H1 (cell line): ENCODE measurements at regions not wholly inside any gene's neighbourhood (a gene's known extent, or its start where the extent isn't known, plus 50 kb on each side); places are given as distances from the start of the nearest gene placed in this dataset.

Experiments
- CTCF ChIA-PET: fragments of 300-600 bp; sonication (Branson Sonifier 250); formaldehyde crosslinking; loops from one replicate; lab custom pipeline; 2021; ENCODE audit not compliant: partially characterized antibody; lab: Charles Lee
- POLR2A ChIA-PET: fragments of 300-600 bp; sonication (Branson Sonifier 250); formaldehyde crosslinking; loops from one replicate; lab custom pipeline; 2021; ENCODE audit warnings: inconsistent platforms; ENCODE audit not compliant: partially characterized antibody; lab: Charles Lee
- DNase-seq, 2 experiments: peaks; one replicate each; pipeline versions ENCODE4 v3.0.0 to v3.0.0-alpha.2; 2010 to 2022; ENCODE audit warnings: low spot score in 2 of 2, low read depth in 1 of 2, mixed read lengths in 1 of 2
- FAIRE-seq: peaks from 2 replicates; lab custom pipeline; 2011; peaks lifted over from hg19 to GRCh38; lab: Jason Lieb, UNC
- H2AFZ ChIP-seq: 2 replicates; pipeline ENCODE4 v1.8.1; 2012; ENCODE audit warnings: low read length, inconsistent platforms
- H2AK5ac ChIP-seq: 2 replicates; pipeline ENCODE4 v1.6.1; 2013; ENCODE audit warnings: low read depth, low read length
- H2BK120ac ChIP-seq: replicated peaks from 2 replicates; pipeline ENCODE3; 2013; ENCODE audit warnings: low read depth, low read length, inconsistent platforms
- H2BK12ac ChIP-seq: 2 replicates; pipeline ENCODE4 v1.6.1; 2013; ENCODE audit warnings: low read depth, low read length
- H2BK15ac ChIP-seq: 2 replicates; pipeline ENCODE4 v1.6.1; 2013; ENCODE audit warnings: low read length
- H2BK20ac ChIP-seq: 2 replicates; pipeline ENCODE4 v1.6.1; 2013; ENCODE audit warnings: low read length
- H2BK5ac ChIP-seq: 2 replicates; pipeline ENCODE4 v1.6.1; 2013; ENCODE audit warnings: low read depth, low read length
- H3K14ac ChIP-seq: 2 replicates; pipeline ENCODE4 v1.6.1; 2013; ENCODE audit warnings: inconsistent platforms; ENCODE audit not compliant: insufficient read length
- H3K18ac ChIP-seq: 2 replicates; pipeline ENCODE4 v1.6.1; 2013; ENCODE audit warnings: low read length; ENCODE audit errors: extremely low read depth
- H3K23ac ChIP-seq: 2 replicates; pipeline ENCODE4 v1.6.1; 2013; ENCODE audit warnings: inconsistent platforms; ENCODE audit not compliant: insufficient read length
- H3K23me2 ChIP-seq: 2 replicates; pipeline ENCODE4 v1.6.1; 2013; ENCODE audit warnings: low read depth, low read length
- H3K27ac ChIP-seq: 2 replicates; pipeline ENCODE4 v1.6.1; 2011; ENCODE audit warnings: low read depth, low read length, inconsistent platforms
- H3K27me3 ChIP-seq, 4 experiments: replicated peaks in 1 of 4; 1 replicate in 1 of 4; 2 replicates in 3 of 4; pipeline versions ENCODE4 v1.6.1 to v1.8.1; 2011 to 2013; ENCODE audit warnings: low read length in 3 of 4, mild to moderate bottlenecking in 3 of 4, inconsistent platforms in 2 of 4, mixed read lengths in 2 of 4, moderate library complexity in 1 of 4; ENCODE audit not compliant: control insufficient read depth in 3 of 4, insufficient read depth in 3 of 4; ENCODE audit errors: extremely low read depth in 1 of 4
- H3K36me3 ChIP-seq, 4 experiments: 2 replicates each; pipeline versions ENCODE4 v1.6.1 to v1.8.1; 2011 to 2013; ENCODE audit warnings: mild to moderate bottlenecking in 4 of 4, low read length in 3 of 4, moderate library complexity in 2 of 4, control low read depth in 1 of 4, inconsistent platforms in 1 of 4; ENCODE audit not compliant: insufficient read depth in 4 of 4, control insufficient read depth in 2 of 4
- H3K4ac ChIP-seq: replicated peaks from 2 replicates; pipeline ENCODE3; 2013; ENCODE audit warnings: low read length, low read depth, mixed read lengths, inconsistent platforms; ENCODE audit not compliant: insufficient read length
- H3K4me1 ChIP-seq, 4 experiments: replicated peaks in 1 of 4; 1 replicate in 1 of 4; 2 replicates in 3 of 4; pipeline versions ENCODE4 v1.6.1 to v1.8.1; 2011 to 2013; ENCODE audit warnings: low read length in 3 of 4, inconsistent platforms in 2 of 4, mixed read lengths in 1 of 4; ENCODE audit not compliant: insufficient read depth in 4 of 4, control insufficient read depth in 3 of 4
- H3K4me2 ChIP-seq, 2 experiments: 2 replicates each; pipeline versions ENCODE4 v1.6.1 to v1.8.1; 2011 to 2013; ENCODE audit warnings: low read depth in 2 of 2, low read length in 2 of 2, control low read depth in 1 of 2, inconsistent platforms in 1 of 2, mild to moderate bottlenecking in 1 of 2; ENCODE audit not compliant: insufficient read depth in 1 of 2
- H3K4me3 ChIP-seq, 4 experiments: fragments of 200-600, 300-600 bp in 1 of 4; sonication (generic), shearing (Covaris generic), sonication (Bioruptor Twin) in 1 of 4; 2 replicates each; pipeline versions ENCODE4 v1.5.1 to v1.8.1; 2011 to 2016; ENCODE audit warnings: low read length in 4 of 4, low read depth in 3 of 4, control low read depth in 2 of 4, inconsistent platforms in 2 of 4, mild to moderate bottlenecking in 2 of 4, mixed read lengths in 1 of 4, moderate library complexity in 1 of 4; ENCODE audit not compliant: insufficient read depth in 2 of 4; ENCODE audit errors: extremely low read depth in 1 of 4
- H3K56ac ChIP-seq: replicated peaks from 2 replicates; pipeline ENCODE3; 2013; ENCODE audit warnings: low read depth, mild to moderate bottlenecking, mixed read lengths, low read length, inconsistent platforms; ENCODE audit not compliant: insufficient read length
- H3K79me1 ChIP-seq: 2 replicates; pipeline ENCODE4 v1.6.1; 2013; ENCODE audit warnings: low read depth, low read length, control low read depth
- H3K79me2 ChIP-seq, 2 experiments: 2 replicates each; pipeline versions ENCODE4 v1.6.1 to v1.8.1; 2012 to 2013; ENCODE audit warnings: low read length in 2 of 2, mild to moderate bottlenecking in 2 of 2, inconsistent platforms in 1 of 2; ENCODE audit not compliant: insufficient read depth in 2 of 2, control insufficient read depth in 1 of 2
- H3K9ac ChIP-seq, 4 experiments: replicated peaks in 1 of 4; 1 replicate in 1 of 4; 2 replicates in 3 of 4; pipeline versions ENCODE4 v1.6.1 to v1.8.1; 2011 to 2013; ENCODE audit warnings: low read depth in 3 of 4, low read length in 3 of 4, control low read depth in 2 of 4, mild to moderate bottlenecking in 2 of 4, moderate library complexity in 2 of 4, inconsistent platforms in 1 of 4; ENCODE audit errors: extremely low read depth in 1 of 4
- H3K9me3 ChIP-seq, 2 experiments: 2 replicates each; pipeline versions ENCODE4 v1.6.1 to v1.8.1; 2012 to 2013; ENCODE audit warnings: mild to moderate bottlenecking in 2 of 2, moderate library complexity in 2 of 2, control low read depth in 1 of 2, inconsistent platforms in 1 of 2, low read depth in 1 of 2, low read length in 1 of 2, mixed read lengths in 1 of 2; ENCODE audit not compliant: insufficient read depth in 2 of 2
- H4K20me1 ChIP-seq, 2 experiments: replicated peaks in 1 of 2; 2 replicates each; pipeline versions ENCODE3 to v1.8.1; 2011 to 2013; ENCODE audit warnings: inconsistent platforms in 2 of 2, low read length in 2 of 2, mild to moderate bottlenecking in 1 of 2; ENCODE audit not compliant: insufficient read depth in 2 of 2, control insufficient read depth in 1 of 2
- H4K5ac ChIP-seq: 2 replicates; pipeline ENCODE4 v1.6.1; 2013; ENCODE audit warnings: low read length, low read depth, mixed read lengths, inconsistent platforms; ENCODE audit not compliant: insufficient read length
- H4K8ac ChIP-seq: 2 replicates; pipeline ENCODE4 v1.8.0; 2013; ENCODE audit warnings: mild to moderate bottlenecking, moderate library complexity, low read length, inconsistent platforms; ENCODE audit not compliant: insufficient read depth; ENCODE audit errors: extremely low read depth
- H4K91ac ChIP-seq: replicated peaks from 2 replicates; pipeline ENCODE3; 2013; ENCODE audit warnings: low read length, mixed read lengths, inconsistent platforms; ENCODE audit not compliant: insufficient read length
- CBX8 ChIP-seq: fragments of 300-800, 300-1000 bp; sonication (generic); IDR thresholded peaks from 2 replicates; pipeline ENCODE4 v1.7.1; 2016; ENCODE audit warnings: low read depth, low read length, borderline replicate concordance
- HDAC2 ChIP-seq, 2 experiments: fragments of 300-600 bp in 1 of 2; sonication (generic) in 1 of 2; IDR thresholded peaks; 2 replicates each; pipeline ENCODE4 v1.6.1; 2011 to 2012; ENCODE audit warnings: low read depth in 2 of 2, low read length in 2 of 2, mild to moderate bottlenecking in 2 of 2, moderate library complexity in 2 of 2, borderline replicate concordance in 1 of 2, inconsistent platforms in 1 of 2
- NRF1 ChIP-seq: IDR thresholded peaks from 2 replicates; pipeline ENCODE4 v1.6.1; 2011; ENCODE audit warnings: mild to moderate bottlenecking, low read depth, low read length, improper control_type of control experiment
- PHF8 ChIP-seq: fragments of 200-600 bp; sonication (generic); conservative IDR thresholded peaks from 2 replicates; pipeline ENCODE4 v1.7.1; 2012; ENCODE audit warnings: low read depth, mild to moderate bottlenecking, inconsistent platforms, low read length, moderate library complexity
- WGBS, 2 experiments: shearing (Covaris generic) in 1 of 2; methylation state at CpG; one replicate each; pipeline versions ENCODE4 v1.1.6 to v1.1.7; 2013 to 2015; ENCODE audit warnings: low lambda C conversion rate in 2 of 2, mixed read lengths in 2 of 2, inconsistent platforms in 1 of 2, low coverage in 1 of 2, missing lambda C conversion rate in 1 of 2; ENCODE audit not compliant: insufficient replicate concordance in 2 of 2, insufficient coverage in 1 of 2, insufficient read length in 1 of 2; ENCODE audit errors: extremely low coverage in 1 of 2, missing lambda C conversion rate in 1 of 2; 5-methylcytosine and 5-hydroxymethylcytosine counted together

DNA sequence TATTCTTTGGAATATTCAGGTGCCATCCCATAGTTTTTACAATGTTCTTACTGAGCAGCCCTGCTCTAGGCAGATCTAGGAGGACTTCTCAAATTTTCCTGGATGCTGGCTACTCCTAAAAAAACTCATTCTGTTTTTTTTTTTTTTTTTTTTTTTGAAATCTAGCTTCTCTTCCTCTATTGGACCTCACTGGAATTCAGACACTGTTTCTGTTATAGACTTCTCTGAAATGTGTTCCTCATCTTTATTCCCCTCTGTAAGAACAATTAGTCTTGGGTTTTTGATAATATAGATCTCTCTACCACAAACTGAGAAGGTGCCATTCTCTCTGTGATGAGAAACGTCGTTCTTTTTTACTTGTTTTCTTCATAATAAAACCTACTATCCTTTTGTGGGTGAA is 115.3 kb upstream of the CCND2 start:
- H2BK12ac ChIP-seq = no peak overlapping the region
- H3K4me1 ChIP-seq = peaks cover 0 to 5% (median 3%) of the 10 kb centered on the region in 4 experiments; a peak in 4 of 7 replicates
- H3K4ac ChIP-seq = no peak overlapping the region
- 87% methylated on average over 2 of the region's 2 CpGs; no CpG with 5 or more reads in 1 of the 2 experiments for WGBS, 2 experiments
- H3K18ac ChIP-seq = no peak overlapping the region
- DNase-seq = no peak
- H2BK120ac ChIP-seq = no peak overlapping the region
- no peak overlapping the region for H3K14ac ChIP-seq
- no peaks in the 10 kb centered on the region for H4K20me1 ChIP-seq
- no peak overlapping the region for H3K23ac ChIP-seq
- ChIA-PET POLR2A (no interaction called here), CTCF (no interaction called here)
- H3K9me3 ChIP-seq = no peaks in the 10 kb centered on the region
- H2BK5ac ChIP-seq = no peak overlapping the region
- no peak overlapping the region for H2AFZ ChIP-seq
- TF ChIP-seq PHF8 (no peak), HDAC2 (IDR thresholded peaks at IDR 0.05; ENCODE audit: borderline replicate concordance in 1 of 2, low read depth in 2 of 2, low read length in 2 of 2) (no peak), NRF1 (no peak), CBX8 (no peak)
- TF ChIP-seq, all 59 proteins: peak for 0
- H4K5ac ChIP-seq = no peak overlapping the region
- FAIRE-seq = no peak
- no peak overlapping the region for H4K8ac ChIP-seq
- no peaks in the 10 kb centered on the region for H3K23me2 ChIP-seq
- no peak overlapping the region for H2AK5ac ChIP-seq
- no peaks in the 10 kb centered on the region for H3K79me1 ChIP-seq
- H4K91ac ChIP-seq = no peak overlapping the region
- no peak overlapping the region for H2BK20ac ChIP-seq
- no peak overlapping the region for H2BK15ac ChIP-seq
- H3K27ac ChIP-seq = no peak overlapping the region
- no peak overlapping the region for H3K4me3 ChIP-seq
- no peak overlapping the region for H3K4me2 ChIP-seq
- H3K27me3 ChIP-seq = no peaks in the 10 kb centered on the region
- no peaks in the 10 kb centered on the region for H3K79me2 ChIP-seq
- no peak overlapping the region for H3K9ac ChIP-seq
- no peaks in the 10 kb centered on the region for H3K36me3 ChIP-seq
- no peak overlapping the region for H3K56ac ChIP-seq
